WTC11 (cell line): ENCODE measurements at regions not wholly inside any gene's neighbourhood (a gene's known extent, or its start where the extent isn't known, plus 50 kb on each side); places are given as distances from the start of the nearest gene placed in this dataset.

Source experiments
- ATAC-seq: fragments of 200-7000 bp; cut with Tn5 transposase; 2 replicates; pipeline ENCODE4 v1.10.0; 2021; ENCODE audit warnings: mild to moderate bottlenecking, moderate library complexity
- CTCF ChIA-PET: fragments of 300-600 bp; sonication (Branson Sonifier 250); formaldehyde crosslinking; loops from one replicate; lab custom pipeline; 2021; ENCODE audit warnings: antibody characterized with exemption; lab: Charles Lee
- POLR2A ChIA-PET: fragments of 350-600 bp; sonication (Branson Sonifier 250); formaldehyde crosslinking; loops from one replicate; lab custom pipeline; 2021; ENCODE audit warnings: antibody characterized with exemption; lab: Charles Lee
- DNase-seq: peaks from one replicate; pipeline ENCODE4 v3.0.0; 2021; ENCODE audit warnings: low spot score
- H3K27ac Mint-ChIP-seq: 2 replicates; pipeline ENCODE4 v1.8.0; 2021; ENCODE audit warnings: mixed read lengths
- H3K27me3 Mint-ChIP-seq: 2 replicates; pipeline ENCODE4 v1.8.0; 2021; ENCODE audit warnings: low read depth, mild to moderate bottlenecking, moderate library complexity, mixed read lengths
- H3K36me3 Mint-ChIP-seq: 2 replicates; pipeline ENCODE4 v1.8.0; 2021; ENCODE audit warnings: mixed read lengths
- H3K4me1 Mint-ChIP-seq: 2 replicates; pipeline ENCODE4 v1.8.0; 2022; ENCODE audit warnings: mixed read lengths
- H3K4me3 Mint-ChIP-seq: 2 replicates; pipeline ENCODE4 v1.8.0; 2021; ENCODE audit warnings: mild to moderate bottlenecking, moderate library complexity, mixed read lengths
- H3K9me3 Mint-ChIP-seq: 2 replicates; pipeline ENCODE4 v1.8.0; 2021; ENCODE audit warnings: mixed read lengths
- ELF4 ChIP-seq: sonication (generic); formaldehyde crosslinking; IDR thresholded peaks from 2 replicates; pipeline ENCODE4 v1.8.1; 2022; ENCODE audit warnings: low read depth, mild to moderate bottlenecking, moderate library complexity, missing genetic modification reagents
- FOXK1 ChIP-seq: sonication (generic); formaldehyde crosslinking; IDR thresholded peaks from 2 replicates; pipeline ENCODE4 v1.8.0; 2022; ENCODE audit warnings: mild to moderate bottlenecking, moderate library complexity, missing genetic modification reagents
- FOXP4 ChIP-seq: sonication (generic); formaldehyde crosslinking; IDR thresholded peaks from 2 replicates; pipeline ENCODE4 v1.8.0; 2022; ENCODE audit warnings: mild to moderate bottlenecking, missing genetic modification reagents
- JUN ChIP-seq: sonication (generic); formaldehyde crosslinking; IDR thresholded peaks from 2 replicates; pipeline ENCODE4 v1.8.0; 2023; ENCODE audit warnings: mild to moderate bottlenecking, missing genetic modification reagents
- MLX ChIP-seq: sonication (generic); formaldehyde crosslinking; IDR thresholded peaks from 2 replicates; pipeline ENCODE4 v1.8.1; 2023; ENCODE audit warnings: mild to moderate bottlenecking, missing genetic modification reagents, moderate library complexity
- NFE2L1 ChIP-seq: sonication (generic); formaldehyde crosslinking; IDR thresholded peaks from 2 replicates; pipeline ENCODE4 v1.8.1; 2023; ENCODE audit warnings: missing genetic modification reagents
- NFYB ChIP-seq: sonication (generic); formaldehyde crosslinking; conservative IDR thresholded peaks from 2 replicates; pipeline ENCODE4 v1.8.0; 2022; ENCODE audit warnings: low read depth, missing genetic modification reagents
- NR3C1 ChIP-seq: sonication (generic); formaldehyde crosslinking; conservative IDR thresholded peaks from 2 replicates; pipeline ENCODE4 v1.8.1; 2023; ENCODE audit warnings: low read depth, mild to moderate bottlenecking, missing genetic modification reagents
- RORB ChIP-seq: fragments of 250-450 bp; sonication (Bioruptor Pico); IDR thresholded peaks from 2 replicates; pipeline ENCODE4 v1.9.0; 2021; ENCODE audit warnings: mild to moderate bottlenecking
- SMAD3 ChIP-seq: sonication (generic); formaldehyde crosslinking; IDR thresholded peaks from 2 replicates; pipeline ENCODE4 v1.8.0; 2022; ENCODE audit warnings: missing genetic modification reagents, mild to moderate bottlenecking, borderline replicate concordance
- SOX15 ChIP-seq: fragments of 250-450 bp; sonication (Bioruptor Pico); IDR thresholded peaks from 2 replicates; pipeline ENCODE4 v1.9.0; 2021; ENCODE audit warnings: mild to moderate bottlenecking
- USF1 ChIP-seq: sonication (generic); formaldehyde crosslinking; IDR thresholded peaks from 2 replicates; pipeline ENCODE4 v1.8.0; 2022; ENCODE audit warnings: mild to moderate bottlenecking, missing genetic modification reagents
- ZNF232 ChIP-seq: sonication (generic); formaldehyde crosslinking; IDR thresholded peaks from 2 replicates; pipeline ENCODE4 v1.8.0; 2022; ENCODE audit warnings: mild to moderate bottlenecking, missing genetic modification reagents
- ZNF416 ChIP-seq: fragments of 250-450 bp; sonication (Bioruptor Pico); IDR thresholded peaks from 2 replicates; pipeline ENCODE4 v1.9.0; 2021; ENCODE audit warnings: mild to moderate bottlenecking, inconsistent platforms
- ZNF425 ChIP-seq: fragments of 250-450 bp; sonication (Bioruptor Pico); conservative IDR thresholded peaks from 2 replicates; pipeline ENCODE4 v1.9.0; 2021; ENCODE audit warnings: mild to moderate bottlenecking
- ZSCAN18 ChIP-seq: fragments of 250-450 bp; sonication (Bioruptor Pico); IDR thresholded peaks from 2 replicates; pipeline ENCODE4 v2.1.2; 2022; ENCODE audit warnings: mild to moderate bottlenecking, moderate library complexity
- TF ChIP-seq, protein P1 (sequence below): sonication (generic); formaldehyde crosslinking; IDR thresholded peaks from 2 replicates; pipeline ENCODE4 v1.8.1; 2022; ENCODE audit warnings: low read depth, mild to moderate bottlenecking, moderate library complexity, missing genetic modification reagents, borderline replicate concordance
- TF ChIP-seq, protein P2 (sequence below): fragments of 200-600 bp; IDR thresholded peaks from 2 replicates; pipeline ENCODE4 v1.8.0; 2022; ENCODE audit warnings: antibody characterized with exemption
- TF ChIP-seq, protein P3 (sequence below): sonication (generic); formaldehyde crosslinking; IDR thresholded peaks from 2 replicates; pipeline ENCODE4 v1.8.1; 2023; ENCODE audit warnings: mild to moderate bottlenecking, missing genetic modification reagents
- TF ChIP-seq, protein P4 (sequence below): sonication (generic); formaldehyde crosslinking; IDR thresholded peaks from 2 replicates; pipeline ENCODE4 v1.8.0; 2023; ENCODE audit warnings: missing genetic modification reagents, mild to moderate bottlenecking, borderline replicate concordance

GRCh38 chr16:85979605-85980004 lies 80.6 kb downstream of the IRF8 start:
- H3K4me1 Mint-ChIP-seq: peaks cover 9% of the 10 kb centered on the region
- POLR2A ChIA-PET: no interaction called here
- TF ChIP-seq ZNF416 (no peak), USF1 (no peak), NR3C1 (CRISPR knock-in tag) (no peak), NFE2L1 (CRISPR knock-in tag) (no peak), MLX (CRISPR knock-in tag) (no peak), SMAD3 (CRISPR knock-in tag) (no peak), FOXP4 (CRISPR knock-in tag) (no peak), RORB (CRISPR knock-in tag) (no peak), ZNF425 (CRISPR knock-in tag) (no peak), ELF4 (CRISPR knock-in tag) (no peak), SOX15 (CRISPR knock-in tag) (no peak), NFYB (no peak), ZNF232 (CRISPR knock-in tag) (no peak), FOXK1 (CRISPR knock-in tag) (no peak), JUN (CRISPR knock-in tag) (no peak), ZSCAN18 (no peak)
- TF ChIP-seq, protein P1, sequence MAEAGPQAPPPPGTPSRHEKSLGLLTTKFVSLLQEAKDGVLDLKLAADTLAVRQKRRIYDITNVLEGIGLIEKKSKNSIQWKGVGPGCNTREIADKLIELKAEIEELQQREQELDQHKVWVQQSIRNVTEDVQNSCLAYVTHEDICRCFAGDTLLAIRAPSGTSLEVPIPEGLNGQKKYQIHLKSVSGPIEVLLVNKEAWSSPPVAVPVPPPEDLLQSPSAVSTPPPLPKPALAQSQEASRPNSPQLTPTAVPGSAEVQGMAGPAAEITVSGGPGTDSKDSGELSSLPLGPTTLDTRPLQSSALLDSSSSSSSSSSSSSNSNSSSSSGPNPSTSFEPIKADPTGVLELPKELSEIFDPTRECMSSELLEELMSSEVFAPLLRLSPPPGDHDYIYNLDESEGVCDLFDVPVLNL (CRISPR knock-in tag): no peak
- TF ChIP-seq, protein P2, sequence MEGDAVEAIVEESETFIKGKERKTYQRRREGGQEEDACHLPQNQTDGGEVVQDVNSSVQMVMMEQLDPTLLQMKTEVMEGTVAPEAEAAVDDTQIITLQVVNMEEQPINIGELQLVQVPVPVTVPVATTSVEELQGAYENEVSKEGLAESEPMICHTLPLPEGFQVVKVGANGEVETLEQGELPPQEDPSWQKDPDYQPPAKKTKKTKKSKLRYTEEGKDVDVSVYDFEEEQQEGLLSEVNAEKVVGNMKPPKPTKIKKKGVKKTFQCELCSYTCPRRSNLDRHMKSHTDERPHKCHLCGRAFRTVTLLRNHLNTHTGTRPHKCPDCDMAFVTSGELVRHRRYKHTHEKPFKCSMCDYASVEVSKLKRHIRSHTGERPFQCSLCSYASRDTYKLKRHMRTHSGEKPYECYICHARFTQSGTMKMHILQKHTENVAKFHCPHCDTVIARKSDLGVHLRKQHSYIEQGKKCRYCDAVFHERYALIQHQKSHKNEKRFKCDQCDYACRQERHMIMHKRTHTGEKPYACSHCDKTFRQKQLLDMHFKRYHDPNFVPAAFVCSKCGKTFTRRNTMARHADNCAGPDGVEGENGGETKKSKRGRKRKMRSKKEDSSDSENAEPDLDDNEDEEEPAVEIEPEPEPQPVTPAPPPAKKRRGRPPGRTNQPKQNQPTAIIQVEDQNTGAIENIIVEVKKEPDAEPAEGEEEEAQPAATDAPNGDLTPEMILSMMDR: no peak
- TF ChIP-seq, protein P3, sequence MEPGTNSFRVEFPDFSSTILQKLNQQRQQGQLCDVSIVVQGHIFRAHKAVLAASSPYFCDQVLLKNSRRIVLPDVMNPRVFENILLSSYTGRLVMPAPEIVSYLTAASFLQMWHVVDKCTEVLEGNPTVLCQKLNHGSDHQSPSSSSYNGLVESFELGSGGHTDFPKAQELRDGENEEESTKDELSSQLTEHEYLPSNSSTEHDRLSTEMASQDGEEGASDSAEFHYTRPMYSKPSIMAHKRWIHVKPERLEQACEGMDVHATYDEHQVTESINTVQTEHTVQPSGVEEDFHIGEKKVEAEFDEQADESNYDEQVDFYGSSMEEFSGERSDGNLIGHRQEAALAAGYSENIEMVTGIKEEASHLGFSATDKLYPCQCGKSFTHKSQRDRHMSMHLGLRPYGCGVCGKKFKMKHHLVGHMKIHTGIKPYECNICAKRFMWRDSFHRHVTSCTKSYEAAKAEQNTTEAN: no peak
- TF ChIP-seq, protein P4, sequence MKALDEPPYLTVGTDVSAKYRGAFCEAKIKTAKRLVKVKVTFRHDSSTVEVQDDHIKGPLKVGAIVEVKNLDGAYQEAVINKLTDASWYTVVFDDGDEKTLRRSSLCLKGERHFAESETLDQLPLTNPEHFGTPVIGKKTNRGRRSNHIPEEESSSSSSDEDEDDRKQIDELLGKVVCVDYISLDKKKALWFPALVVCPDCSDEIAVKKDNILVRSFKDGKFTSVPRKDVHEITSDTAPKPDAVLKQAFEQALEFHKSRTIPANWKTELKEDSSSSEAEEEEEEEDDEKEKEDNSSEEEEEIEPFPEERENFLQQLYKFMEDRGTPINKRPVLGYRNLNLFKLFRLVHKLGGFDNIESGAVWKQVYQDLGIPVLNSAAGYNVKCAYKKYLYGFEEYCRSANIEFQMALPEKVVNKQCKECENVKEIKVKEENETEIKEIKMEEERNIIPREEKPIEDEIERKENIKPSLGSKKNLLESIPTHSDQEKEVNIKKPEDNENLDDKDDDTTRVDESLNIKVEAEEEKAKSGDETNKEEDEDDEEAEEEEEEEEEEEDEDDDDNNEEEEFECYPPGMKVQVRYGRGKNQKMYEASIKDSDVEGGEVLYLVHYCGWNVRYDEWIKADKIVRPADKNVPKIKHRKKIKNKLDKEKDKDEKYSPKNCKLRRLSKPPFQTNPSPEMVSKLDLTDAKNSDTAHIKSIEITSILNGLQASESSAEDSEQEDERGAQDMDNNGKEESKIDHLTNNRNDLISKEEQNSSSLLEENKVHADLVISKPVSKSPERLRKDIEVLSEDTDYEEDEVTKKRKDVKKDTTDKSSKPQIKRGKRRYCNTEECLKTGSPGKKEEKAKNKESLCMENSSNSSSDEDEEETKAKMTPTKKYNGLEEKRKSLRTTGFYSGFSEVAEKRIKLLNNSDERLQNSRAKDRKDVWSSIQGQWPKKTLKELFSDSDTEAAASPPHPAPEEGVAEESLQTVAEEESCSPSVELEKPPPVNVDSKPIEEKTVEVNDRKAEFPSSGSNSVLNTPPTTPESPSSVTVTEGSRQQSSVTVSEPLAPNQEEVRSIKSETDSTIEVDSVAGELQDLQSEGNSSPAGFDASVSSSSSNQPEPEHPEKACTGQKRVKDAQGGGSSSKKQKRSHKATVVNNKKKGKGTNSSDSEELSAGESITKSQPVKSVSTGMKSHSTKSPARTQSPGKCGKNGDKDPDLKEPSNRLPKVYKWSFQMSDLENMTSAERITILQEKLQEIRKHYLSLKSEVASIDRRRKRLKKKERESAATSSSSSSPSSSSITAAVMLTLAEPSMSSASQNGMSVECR (CRISPR knock-in tag): no peak
- TF ChIP-seq, all 79 proteins: peak for 0
- H3K36me3 Mint-ChIP-seq: peaks cover 2% of the 10 kb centered on the region
- H3K4me3 Mint-ChIP-seq: no peak overlapping the region
- DNase-seq (no peak), ATAC-seq (no peak)
- peaks cover 2% of the 10 kb centered on the region for H3K9me3 Mint-ChIP-seq
- no peaks in the 10 kb centered on the region for H3K27me3 Mint-ChIP-seq
- CTCF ChIA-PET: interaction anchor here (0.6 to 14.7 kb wide), 3 partner anchors 158 to 165 kb away, joined by 3 to 291 read pairs (median 3); no protein-coding TSS in a partner anchor
- H3K27ac Mint-ChIP-seq: no peak overlapping the region
